Stimulated activated CD4-positive, alpha-beta T cell treated with anti-CD3 and anti-CD28 coated beads, TNF-alpha, amount 100 ng/mL, for 24 hours (primary cell): ENCODE measurements at regions not wholly inside any gene's neighbourhood (a gene's known extent, or its start where the extent isn't known, plus 50 kb on each side); places are given as distances from the start of the nearest gene placed in this dataset.

Source experiments
- DNase-seq, 3 experiments: peaks; one replicate each; pipeline ENCODE4 v3.0.0-alpha.2; 2020; ENCODE audit warnings: low read depth in 3 of 3

DNA sequence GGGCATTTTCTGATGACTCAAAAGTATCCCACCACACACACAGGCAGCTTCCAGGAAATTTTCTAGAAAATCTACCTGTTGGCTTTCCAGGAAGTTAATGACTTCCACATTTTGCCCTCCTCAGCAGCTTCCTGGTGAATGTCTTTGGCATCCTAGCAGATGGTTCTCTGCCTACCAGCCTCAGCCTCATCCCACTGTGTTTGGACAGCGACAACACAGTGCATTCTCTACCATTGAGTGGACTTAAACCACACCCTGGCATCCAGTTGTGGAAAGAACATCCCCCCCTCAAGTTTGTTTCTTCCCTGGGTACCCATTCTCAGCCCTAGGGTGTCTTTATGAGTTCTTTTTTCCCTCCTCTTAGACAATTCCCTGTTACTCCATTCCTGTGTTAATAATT, 50.8 kb upstream of the GADL1 start:
- no peak for DNase-seq

DNA sequence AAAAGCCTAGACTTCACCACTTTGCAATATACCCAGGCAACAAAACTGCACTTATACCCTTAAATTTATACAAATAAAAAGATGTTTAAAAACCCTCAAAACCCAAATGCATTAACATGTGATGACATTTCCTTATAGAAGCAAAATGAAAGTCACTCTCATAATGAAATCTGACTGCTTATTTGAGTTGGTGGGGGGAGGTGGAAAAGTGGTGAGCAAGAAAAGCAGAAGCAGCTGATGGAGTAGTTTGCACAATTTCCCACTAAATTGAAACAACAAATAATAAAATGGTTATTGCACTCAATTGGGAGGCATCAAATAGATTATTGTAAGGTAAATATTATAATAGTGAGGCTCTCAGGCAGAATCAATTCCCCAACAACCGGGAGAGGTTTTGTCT, 54.0 kb upstream of the GADL1 start:
- DNase-seq = no peak

DNA sequence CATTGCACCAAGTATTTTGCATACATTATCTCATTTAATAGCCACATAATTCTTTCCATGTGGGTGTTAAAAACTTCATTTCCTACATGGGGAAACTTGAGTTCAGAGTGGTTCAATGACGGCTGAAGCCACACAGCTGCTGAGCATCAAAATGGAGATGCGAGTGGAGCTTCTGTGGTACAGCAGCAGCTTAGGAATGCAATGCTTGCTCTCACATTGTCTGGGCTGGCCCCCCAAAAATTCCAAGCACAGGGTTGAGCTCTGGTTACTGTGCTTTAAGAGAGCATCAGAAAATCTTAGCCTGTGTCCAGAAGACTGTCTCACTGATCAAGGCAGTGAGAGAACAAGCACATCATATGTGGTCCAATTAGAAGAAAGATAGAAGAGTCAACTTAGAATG, 57.4 kb upstream of the GADL1 start:
- DNase-seq = no peak

DNA sequence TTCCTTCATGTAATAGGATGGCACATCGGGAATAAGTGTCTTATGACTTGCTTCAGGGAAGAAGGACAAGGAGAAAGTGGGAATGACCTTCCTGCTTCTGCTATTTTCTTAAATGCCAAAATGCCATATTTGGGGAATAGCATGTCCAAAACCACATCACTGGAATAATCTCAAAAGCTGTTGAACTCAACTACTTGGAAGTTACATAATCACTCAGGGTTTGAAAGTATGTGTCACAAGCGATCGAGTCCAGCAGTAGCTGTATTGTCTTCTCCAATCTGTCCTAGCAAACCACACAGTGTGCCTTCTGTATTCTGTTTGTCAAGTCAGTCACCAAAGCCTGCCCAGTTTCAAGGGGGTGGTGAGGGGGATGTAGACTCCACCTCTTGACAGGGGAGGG, 58.3 kb upstream of the GADL1 start:
- DNase-seq = no peak

DNA sequence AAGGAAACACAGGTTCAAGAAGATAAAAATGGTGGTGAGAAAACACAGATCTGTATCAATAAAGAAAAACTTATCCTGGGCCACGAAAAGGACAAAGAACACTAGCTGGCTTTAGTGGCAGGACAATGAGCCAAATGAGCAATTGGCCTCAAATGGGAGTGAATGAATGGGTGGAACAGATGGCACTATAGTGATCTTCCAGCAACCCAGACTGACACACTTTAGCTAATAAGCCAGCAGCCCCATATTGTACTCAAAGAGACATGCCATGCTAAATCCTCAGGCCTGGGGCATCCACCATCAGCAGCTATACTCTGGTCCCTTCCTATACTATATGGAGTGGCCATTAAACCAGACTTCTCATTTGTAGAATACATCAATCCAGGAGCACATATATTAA, 60.0 kb upstream of the GADL1 start:
- no peak for DNase-seq

DNA sequence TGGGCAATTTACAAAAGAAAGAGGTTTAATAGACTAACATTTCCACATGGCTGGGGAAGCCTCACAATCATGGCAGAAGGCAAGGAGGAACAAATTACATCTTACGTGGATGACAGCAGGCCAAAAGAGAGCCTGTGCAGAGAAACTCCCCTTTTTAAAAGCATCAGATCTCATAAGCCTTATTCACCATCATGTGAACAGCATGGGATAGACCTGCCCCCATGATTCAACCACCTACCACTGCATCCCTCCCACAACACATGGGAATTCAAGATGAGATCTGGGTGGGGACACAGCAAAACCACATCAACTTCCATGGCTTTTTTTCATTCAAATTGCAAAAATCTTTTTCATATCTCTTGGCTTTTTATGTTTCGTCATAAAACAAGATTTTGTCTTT, 67.6 kb upstream of the GADL1 start:
- no peak for DNase-seq

DNA sequence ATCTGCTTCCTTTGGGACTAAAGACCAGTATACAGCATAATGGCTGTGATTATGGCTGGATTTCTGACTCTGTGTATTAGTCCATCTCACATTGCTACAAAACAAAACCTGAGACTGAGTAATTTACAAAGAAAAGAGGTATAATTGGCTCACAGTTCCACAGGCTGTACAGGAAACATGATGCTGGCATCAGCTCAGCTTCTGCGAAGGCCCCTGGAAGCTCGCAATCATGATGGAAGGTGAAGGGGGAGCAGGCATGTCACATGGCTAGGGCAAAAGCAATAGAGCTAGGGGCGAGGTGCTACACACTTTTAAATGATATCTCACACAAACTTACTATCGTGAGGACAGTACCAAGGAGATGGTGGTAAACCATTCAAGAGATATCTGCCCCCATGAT, 68.0 kb upstream of the GADL1 start:
- no peak for DNase-seq

DNA sequence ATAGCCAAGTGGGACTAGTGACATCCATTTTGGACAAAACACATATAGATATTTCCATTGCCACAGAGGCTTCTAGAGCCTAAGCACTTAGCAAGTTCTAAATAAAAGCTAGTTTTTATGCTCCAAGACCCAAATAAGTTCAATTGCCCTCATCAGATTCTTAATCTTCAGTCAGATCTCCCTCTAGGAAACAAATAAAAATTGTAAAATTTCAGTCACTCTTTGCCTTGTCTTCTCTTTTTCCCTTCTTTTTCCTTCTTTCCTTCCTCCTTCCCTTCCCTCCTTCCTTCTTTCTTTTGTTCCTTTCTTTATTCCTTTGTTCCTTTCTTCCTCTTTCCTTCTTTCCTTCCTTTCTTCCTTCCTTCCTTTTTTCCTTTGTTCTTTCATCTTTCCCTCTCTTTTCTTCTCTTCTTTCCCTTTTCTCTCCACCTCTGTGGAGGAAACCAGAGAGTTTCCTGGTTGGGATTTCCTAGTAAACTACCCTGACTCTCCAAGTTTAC, 68.8 kb upstream of the GADL1 start:
- DNase-seq = no peak

DNA sequence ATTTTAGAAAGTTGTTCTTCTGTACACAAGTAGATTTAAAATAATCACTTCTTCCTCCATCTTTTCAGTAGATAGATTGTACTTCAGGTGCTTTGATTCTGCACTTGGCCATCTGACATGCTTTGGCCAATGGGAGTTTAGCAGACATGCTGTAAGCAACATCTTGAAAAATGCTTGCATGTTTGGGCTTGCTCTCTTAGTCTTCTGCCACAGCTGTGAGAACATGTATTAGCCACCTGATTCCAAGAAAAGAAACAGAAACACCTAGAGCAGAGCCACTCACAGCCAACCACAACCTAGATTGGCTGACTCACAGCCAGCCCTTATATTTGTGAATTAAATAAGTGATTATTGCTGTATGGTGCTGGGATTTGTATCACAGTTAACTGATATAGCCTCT, 70.2 kb upstream of the GADL1 start:
- DNase-seq = no peak

DNA sequence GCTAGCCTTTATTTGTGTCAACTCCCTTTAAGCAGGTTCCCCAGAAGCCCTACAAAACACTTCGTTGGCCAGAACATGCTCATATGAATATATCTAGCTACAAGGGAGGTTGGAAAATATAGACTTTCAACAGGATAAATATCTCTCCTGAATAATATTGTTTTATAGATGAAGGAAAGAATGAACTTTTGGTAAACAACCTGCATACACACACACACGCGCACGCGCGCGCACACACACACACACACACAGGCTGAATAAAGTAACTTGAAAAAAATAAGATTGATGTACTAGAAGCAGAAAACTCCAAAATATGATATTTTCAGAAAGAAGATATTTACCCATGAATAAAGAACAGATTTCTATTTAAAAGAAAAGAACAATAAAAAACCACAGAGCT, 72.4 kb upstream of the GADL1 start:
- DNase-seq = no peak

DNA sequence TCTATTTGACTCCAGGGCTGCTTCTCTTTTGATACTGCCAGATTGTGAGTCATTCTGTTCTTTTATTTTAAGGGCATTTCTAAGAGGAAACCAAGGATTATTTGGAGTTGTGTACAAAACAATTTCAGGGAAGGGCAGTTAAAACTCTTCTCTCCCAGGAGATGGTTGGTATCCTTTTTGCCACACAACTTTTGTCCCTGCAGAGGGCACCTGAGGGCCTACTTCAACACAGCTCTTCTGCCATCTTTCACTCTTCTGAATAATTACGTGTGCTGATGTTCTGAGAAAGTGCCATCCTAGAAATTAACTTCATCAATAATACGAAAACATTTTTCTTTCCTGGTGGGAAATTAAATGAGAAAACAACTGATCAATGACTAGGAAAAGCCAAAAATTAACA, 75.7 kb upstream of the GADL1 start:
- no peak for DNase-seq

DNA sequence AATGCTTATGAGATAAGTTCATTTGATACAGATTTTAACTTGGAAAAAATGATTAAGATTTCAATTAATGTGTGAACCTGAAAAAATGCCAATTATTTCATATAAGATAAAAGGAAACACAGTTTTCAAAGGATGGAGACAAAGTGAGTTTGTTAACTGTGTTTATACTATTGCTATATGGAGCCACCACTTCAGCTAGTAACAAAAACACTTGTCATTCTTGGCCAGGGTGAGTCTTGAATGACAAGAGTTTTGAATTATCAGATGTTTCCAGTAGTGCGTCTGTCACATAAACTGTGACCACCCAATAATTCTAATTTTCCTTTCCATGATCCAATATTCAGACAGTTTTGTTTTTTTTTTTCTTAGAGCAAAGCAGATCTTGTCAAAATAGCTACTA, 78.0 kb upstream of the GADL1 start:
- DNase-seq = no peak

DNA sequence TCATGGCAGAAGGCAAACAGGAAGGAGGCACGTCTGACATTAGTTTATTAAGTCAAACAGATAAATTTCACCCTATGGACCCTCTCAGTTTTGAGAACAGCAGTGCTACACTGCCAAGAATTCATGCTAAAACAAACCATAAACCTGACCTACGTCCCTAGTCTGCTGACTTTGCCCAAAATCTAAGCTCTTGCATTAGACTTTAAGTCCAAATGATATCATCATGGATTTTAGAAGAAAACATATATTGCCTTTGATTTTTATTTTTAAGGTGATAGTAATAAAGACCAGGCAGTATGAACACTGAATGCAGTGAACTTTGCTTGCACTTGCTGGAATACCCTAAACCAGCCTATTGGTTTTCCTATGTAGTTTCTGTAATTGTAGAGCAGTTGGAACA, 79.6 kb upstream of the GADL1 start:
- no peak for DNase-seq

DNA sequence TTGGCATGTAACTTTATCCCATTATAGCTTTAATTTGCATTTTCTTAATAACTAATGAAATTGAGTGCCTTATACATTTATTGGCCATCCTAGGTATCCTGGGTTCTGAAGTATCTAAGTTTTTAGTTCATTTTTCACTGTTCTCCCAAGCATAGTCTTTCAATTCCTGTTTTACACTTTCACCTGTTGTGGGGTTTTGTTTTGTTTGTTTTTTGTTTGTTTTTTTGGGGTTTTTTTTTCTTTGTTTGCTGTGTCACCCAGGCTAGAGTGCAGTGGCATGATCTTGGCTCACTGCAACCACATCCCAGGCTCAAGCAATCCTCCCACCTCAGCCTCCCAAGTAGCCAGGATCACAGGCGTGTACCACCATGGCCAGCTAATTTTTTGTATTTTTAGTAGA, 83.1 kb upstream of the GADL1 start:
- no peak for DNase-seq

DNA sequence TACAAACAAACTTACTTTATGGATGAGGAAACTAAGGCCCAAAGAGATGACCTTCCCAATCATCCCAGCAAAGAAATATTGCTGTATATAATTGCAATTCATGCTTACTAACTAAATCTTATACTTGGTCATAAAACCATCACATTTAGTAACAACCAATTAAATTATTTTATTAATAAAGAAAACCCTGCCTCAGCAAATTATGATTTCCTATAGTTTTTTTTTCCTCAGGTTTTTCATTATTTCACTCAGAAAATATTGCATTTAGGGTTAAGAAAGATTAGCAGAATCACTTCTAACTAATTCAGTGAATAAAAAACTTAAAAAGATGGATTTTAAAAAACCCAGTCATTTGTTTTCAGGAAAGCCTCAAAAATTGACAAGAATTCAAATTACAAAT, 86.5 kb upstream of the GADL1 start:
- DNase-seq = no peak

DNA sequence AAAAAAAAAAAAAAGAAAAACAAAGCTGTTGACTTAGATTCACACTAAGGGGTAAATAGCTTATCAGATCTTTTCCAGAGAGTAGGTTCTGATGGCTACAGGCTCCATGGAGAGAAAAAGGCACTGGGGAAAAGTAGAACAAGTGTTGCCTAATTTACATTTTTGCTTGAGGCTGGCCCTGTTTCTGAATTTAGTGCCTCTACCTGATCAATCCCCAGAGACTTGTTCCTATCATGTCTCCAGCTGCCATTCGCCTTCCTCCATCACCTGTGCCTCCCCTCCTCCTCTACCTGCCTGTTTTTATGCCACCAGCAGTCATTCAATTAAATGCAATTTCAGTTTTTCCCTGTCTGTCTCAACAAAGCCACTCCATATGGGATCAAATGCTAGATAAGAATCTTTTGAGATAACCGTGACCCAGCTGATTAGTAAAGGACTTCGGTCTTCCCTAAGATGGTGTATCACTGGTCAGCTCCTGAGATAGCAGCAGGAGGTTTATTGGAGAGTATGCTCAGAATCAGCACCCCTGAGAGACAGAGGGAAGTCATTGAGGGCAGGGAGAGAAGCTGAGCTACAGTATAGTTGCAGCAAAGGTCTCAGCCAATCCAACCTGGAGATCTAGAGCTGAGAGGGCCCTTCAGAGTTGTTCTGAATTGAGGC, 88.1 kb upstream of the GADL1 start:
- DNase-seq = no peak

DNA sequence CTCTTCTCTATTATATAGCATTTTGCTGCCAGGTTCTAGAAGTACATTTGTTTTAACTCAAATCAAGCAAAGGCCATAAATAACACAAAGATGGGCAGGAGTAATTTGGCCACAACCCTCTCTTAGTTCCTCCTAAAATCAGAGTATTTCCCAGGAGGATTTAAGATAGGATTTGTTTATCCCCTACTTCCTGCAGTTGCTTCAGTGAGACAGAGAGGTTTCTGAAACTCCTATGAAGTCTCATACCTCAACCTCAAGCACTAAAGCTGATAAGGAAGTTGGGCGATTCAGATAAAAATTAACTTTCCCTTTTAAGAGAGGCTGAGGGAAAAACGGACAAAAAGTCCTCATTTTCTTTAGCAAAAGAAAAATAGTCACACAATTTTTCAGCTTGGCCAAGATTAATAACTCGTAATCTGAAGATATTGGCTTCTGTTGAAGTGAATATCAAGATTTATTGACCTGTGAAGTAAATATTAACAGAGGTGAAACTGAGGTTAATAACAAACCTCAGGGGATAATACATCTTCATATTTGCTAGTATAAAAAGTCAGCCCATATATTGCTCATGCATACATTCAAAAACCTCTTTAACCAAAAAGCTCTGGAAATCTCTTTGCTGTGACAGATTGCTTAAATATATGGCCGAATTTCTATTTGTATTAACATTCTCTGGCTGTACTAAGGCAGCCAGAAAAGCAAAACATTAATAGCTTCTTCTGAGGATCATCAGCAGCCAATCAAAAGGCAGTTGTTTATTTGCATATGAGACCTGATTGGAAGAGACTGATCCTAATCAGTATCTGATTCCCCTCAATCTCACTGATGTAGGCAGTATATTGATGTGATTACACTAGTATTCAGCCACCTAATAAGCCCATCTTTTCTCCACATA, 90.6 kb upstream of the GADL1 start:
- no peak for DNase-seq

DNA sequence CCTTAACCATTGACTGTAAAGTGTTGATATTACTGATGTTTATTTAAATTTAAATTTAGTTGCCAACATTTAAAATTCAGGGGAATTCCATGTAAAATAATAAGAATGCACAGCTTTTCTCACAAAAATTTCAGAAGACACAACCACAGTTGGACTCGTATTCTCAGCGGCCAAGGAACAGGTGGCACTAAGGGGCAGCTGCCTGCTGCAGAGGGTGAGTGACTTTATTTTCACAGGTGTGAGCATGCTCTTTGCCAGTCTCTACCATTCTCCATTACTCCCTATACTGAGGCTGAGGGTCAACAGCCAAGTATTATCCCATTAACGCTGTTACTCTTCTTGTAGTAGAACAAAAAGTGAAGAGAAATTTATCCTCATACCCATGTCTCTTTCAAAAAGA, 92.1 kb upstream of the GADL1 start:
- no peak for DNase-seq

DNA sequence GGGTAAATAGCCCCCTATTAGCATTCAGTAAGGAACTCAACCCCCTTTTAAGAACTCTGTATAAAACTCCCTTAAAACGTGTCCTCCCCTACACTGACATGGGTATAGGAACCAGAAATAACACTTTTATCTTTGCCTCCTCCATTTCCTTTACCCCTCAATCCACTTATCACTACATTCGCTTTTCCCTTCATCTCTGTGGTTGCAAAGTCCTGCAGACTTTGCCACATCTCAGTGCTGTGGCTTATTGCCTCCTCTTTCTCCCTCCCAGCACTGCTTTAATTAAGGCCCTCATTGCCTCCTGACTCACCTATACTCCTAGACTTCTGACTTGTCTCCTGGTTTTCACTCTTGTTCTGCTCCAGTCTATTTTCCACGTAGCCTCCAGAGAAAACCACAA, 94.3 kb upstream of the GADL1 start:
- no peak for DNase-seq

DNA sequence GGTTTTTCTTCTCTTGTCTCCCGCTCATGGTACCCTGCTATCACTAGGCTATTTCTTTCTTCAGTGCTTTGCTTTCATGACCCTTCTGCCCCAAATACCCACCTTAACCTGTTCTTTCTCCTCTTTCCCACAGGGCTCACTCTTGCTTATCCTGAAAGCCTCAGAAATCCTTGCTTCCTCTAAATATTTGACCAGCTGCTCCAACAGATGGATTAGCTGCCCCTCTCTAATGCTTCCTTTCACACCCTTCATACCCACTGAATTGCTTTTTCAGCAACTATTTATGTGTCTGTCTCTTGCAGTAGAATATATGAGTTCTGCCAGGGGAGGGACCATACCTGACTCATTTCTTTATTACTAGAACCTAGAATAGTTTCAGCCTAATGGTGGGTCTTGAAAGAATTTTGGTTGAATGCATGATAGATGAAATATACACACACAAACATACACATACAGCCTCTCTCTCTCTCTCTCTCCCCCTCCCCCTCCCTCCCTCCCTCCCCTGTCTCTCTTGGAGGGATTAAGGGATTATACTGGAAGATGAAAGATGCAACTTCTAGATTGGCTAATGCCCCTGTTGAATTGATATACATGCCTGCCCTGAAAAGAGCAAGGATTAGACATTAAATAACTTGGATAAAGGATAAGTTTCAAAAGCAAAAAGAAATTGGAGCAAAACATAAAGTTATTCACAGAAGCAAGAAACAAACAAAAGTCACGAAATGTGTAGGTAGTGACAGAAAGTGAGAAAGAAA, 95.0 kb upstream of the GADL1 start:
- DNase-seq = no peak

DNA sequence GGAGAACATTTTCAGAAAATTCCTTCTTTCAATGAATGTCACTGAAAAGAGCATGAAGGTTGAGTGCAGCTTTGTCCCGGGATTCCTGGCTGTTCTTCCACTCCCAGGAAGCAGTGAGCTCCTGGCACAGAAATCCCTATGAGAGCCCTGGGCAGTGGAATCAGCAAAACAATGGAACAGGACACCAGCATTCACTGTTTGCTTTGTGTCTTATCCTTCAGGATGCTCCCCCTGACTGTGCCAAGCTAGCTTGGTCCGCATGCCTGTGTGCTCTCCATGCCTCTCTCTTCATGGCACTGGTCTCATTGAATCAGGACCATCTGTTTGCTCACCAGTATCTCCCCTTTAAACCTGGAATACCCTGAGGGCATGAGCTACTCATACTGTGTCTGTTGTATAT, 102.0 kb upstream of the GADL1 start:
- no peak for DNase-seq

DNA sequence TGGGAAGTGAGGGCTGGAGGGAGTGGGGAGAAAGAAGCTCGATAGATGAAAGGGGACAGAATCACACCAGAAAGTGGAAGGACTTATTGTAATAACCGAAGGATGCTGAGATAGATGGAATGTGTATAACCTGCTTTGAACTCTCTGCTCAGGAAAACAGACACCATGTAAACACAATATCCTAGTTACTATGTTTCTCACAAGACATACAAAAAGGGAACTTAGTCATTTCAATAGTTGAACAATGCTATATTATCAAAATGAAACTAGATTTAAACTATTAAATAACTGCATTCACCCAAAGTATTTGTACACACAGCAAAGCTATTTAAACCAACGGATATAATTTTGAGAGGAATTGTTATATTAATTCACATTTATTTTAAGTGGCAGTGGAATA, 108.3 kb upstream of the GADL1 start:
- DNase-seq = no peak
